Activated naive CD4-positive, alpha-beta T cell treated with anti-CD3 and anti-CD28 coated beads for 36 hours (primary cell): ENCODE measurements at regions not wholly inside any gene's neighbourhood (a gene's known extent, or its start where the extent isn't known, plus 50 kb on each side); places are given as distances from the start of the nearest gene placed in this dataset.

Source experiments
- CTCF ChIA-PET: fragments of 350-600 bp; sonication (Branson Sonifier 250); formaldehyde crosslinking; loops from one replicate; lab custom pipeline; 2021; ENCODE audit warnings: antibody characterized with exemption; lab: Charles Lee
- DNase-seq: peaks from one replicate; pipeline ENCODE4 v3.0.0-alpha.2; 2020
- H3K27ac Mint-ChIP-seq: one replicate; pipeline ENCODE4 v1.8.0; 2021; ENCODE audit warnings: mild to moderate bottlenecking, mixed read lengths
- H3K27me3 Mint-ChIP-seq: one replicate; pipeline ENCODE4 v1.8.0; 2021; ENCODE audit warnings: low read depth, mixed read lengths
- H3K36me3 Mint-ChIP-seq: one replicate; pipeline ENCODE4 v1.8.0; 2021; ENCODE audit warnings: low read depth, mixed read lengths
- H3K4me1 Mint-ChIP-seq: one replicate; pipeline ENCODE4 v1.8.0; 2021; ENCODE audit warnings: low read depth, mixed read lengths
- H3K4me3 Mint-ChIP-seq: one replicate; pipeline ENCODE4 v1.8.0; 2021; ENCODE audit warnings: mild to moderate bottlenecking, moderate library complexity, mixed read lengths
- H3K9me3 Mint-ChIP-seq: one replicate; pipeline ENCODE4 v1.8.0; 2021; ENCODE audit warnings: mixed read lengths
- intact Hi-C: fragments of 100-400 bp; cut with micrococcal nuclease; formaldehyde crosslinking; loops from one replicate; pipeline ENCODE4 v1.15.1; 2023

GRCh38 chr11:131231317-131231940, 139.0 kb upstream of the NTM start:
- no peak overlapping the region for H3K4me3 Mint-ChIP-seq
- no peak overlapping the region for H3K27ac Mint-ChIP-seq
- no peaks in the 10 kb centered on the region for H3K4me1 Mint-ChIP-seq
- no peaks in the 10 kb centered on the region for H3K36me3 Mint-ChIP-seq
- peaks cover 7% of the 10 kb centered on the region for H3K27me3 Mint-ChIP-seq
- H3K9me3 Mint-ChIP-seq = no peaks in the 10 kb centered on the region
- CTCF ChIA-PET = no interaction called here
- no peak for DNase-seq
- intact Hi-C loops = no loop called here

GRCh38 chr11:131232261-131232660, 138.2 kb upstream of the NTM start:
- H3K27me3 Mint-ChIP-seq = peaks cover 7% of the 10 kb centered on the region
- no peaks in the 10 kb centered on the region for H3K36me3 Mint-ChIP-seq
- H3K27ac Mint-ChIP-seq = no peak overlapping the region
- no peak overlapping the region for H3K4me3 Mint-ChIP-seq
- no peaks in the 10 kb centered on the region for H3K9me3 Mint-ChIP-seq
- intact Hi-C loops = no loop called here
- no peak for DNase-seq
- CTCF ChIA-PET = no interaction called here
- no peaks in the 10 kb centered on the region for H3K4me1 Mint-ChIP-seq

GRCh38 chr11:131234221-131234620, 136.2 kb upstream of the NTM start:
- no peaks in the 10 kb centered on the region for H3K36me3 Mint-ChIP-seq
- no peaks in the 10 kb centered on the region for H3K9me3 Mint-ChIP-seq
- no peak overlapping the region for H3K4me3 Mint-ChIP-seq
- CTCF ChIA-PET = no interaction called here
- peaks cover 6% of the 10 kb centered on the region for H3K27me3 Mint-ChIP-seq
- H3K27ac Mint-ChIP-seq = no peak overlapping the region
- no peaks in the 10 kb centered on the region for H3K4me1 Mint-ChIP-seq
- intact Hi-C loops = no loop called here
- no peak for DNase-seq

GRCh38 chr11:131235328-131236298, 134.8 kb upstream of the NTM start:
- Mint-ChIP-seq H3K27me3 (peaks cover 3% of the 10 kb centered on the region), H3K27ac (no peak overlapping the region), H3K9me3 (no peaks in the 10 kb centered on the region), H3K36me3 (no peaks in the 10 kb centered on the region), H3K4me3 (no peak overlapping the region), H3K4me1 (no peaks in the 10 kb centered on the region)
- intact Hi-C loops = no loop called here
- no peak for DNase-seq
- CTCF ChIA-PET = no interaction called here

- Mint-ChIP-seq H3K27me3 (peaks cover 9% of the 10 kb centered on the region), H3K36me3 (no peaks in the 10 kb centered on the region), H3K4me3 (no peak overlapping the region), H3K4me1 (no peaks in the 10 kb centered on the region), H3K27ac (no peak overlapping the region), H3K9me3 (no peaks in the 10 kb centered on the region)
- intact Hi-C loops = no loop called here
- CTCF ChIA-PET = no interaction called here
- DNase-seq = no peak
Measured at GRCh38 chr11:131240421-131240820, 130.0 kb upstream of the NTM start.

GRCh38 chr11:131242476-131243000, 127.9 kb upstream of the NTM start:
- no peaks in the 10 kb centered on the region for H3K4me1 Mint-ChIP-seq
- intact Hi-C loops = no loop called here
- CTCF ChIA-PET = no interaction called here

GRCh38 chr11:131246156-131246555, 124.3 kb upstream of the NTM start:
- Mint-ChIP-seq H3K4me1 (no peaks in the 10 kb centered on the region), H3K36me3 (no peaks in the 10 kb centered on the region), H3K9me3 (no peaks in the 10 kb centered on the region), H3K27ac (no peak overlapping the region), H3K4me3 (no peak overlapping the region), H3K27me3 (peaks cover 33% of the 10 kb centered on the region)
- intact Hi-C loops = loop anchor here (5.0 kb wide), 1 partner anchor 426 kb away; no protein-coding TSS in a partner anchor
- CTCF ChIA-PET = no interaction called here
- no peak for DNase-seq

More at GRCh38 chr11:131242476-131243000, 127.9 kb upstream of the NTM start:
- Mint-ChIP-seq H3K4me3 (no peak overlapping the region), H3K9me3 (no peaks in the 10 kb centered on the region), H3K27me3 (peaks cover 22% of the 10 kb centered on the region), H3K27ac (no peak overlapping the region), H3K36me3 (no peaks in the 10 kb centered on the region)
- DNase-seq = no peak

- Mint-ChIP-seq H3K4me3 (no peak overlapping the region), H3K9me3 (no peaks in the 10 kb centered on the region), H3K27ac (no peak overlapping the region), H3K27me3 (peaks cover 33% of the 10 kb centered on the region), H3K36me3 (no peaks in the 10 kb centered on the region), H3K4me1 (no peaks in the 10 kb centered on the region)
- peak; percentile 22 for DNase-seq
- CTCF ChIA-PET = no interaction called here
- intact Hi-C loops = loop anchor here (5.0 kb wide), 1 partner anchor 426 kb away; no protein-coding TSS in a partner anchor
Measured at GRCh38 chr11:131246663-131247062, 123.8 kb upstream of the NTM start.

- intact Hi-C loops = loop anchor here (5.0 kb wide), 1 partner anchor 424 kb away; no protein-coding TSS in a partner anchor
- no peak overlapping the region for H3K4me3 Mint-ChIP-seq
- H3K4me1 Mint-ChIP-seq = no peaks in the 10 kb centered on the region
- no peaks in the 10 kb centered on the region for H3K36me3 Mint-ChIP-seq
- DNase-seq = no peak
- H3K9me3 Mint-ChIP-seq = no peaks in the 10 kb centered on the region
- H3K27ac Mint-ChIP-seq = no peak overlapping the region
- H3K27me3 Mint-ChIP-seq = peaks cover 37% of the 10 kb centered on the region
- CTCF ChIA-PET = no interaction called here
Measured at GRCh38 chr11:131248588-131248987, 121.8 kb upstream of the NTM start.

- Mint-ChIP-seq H3K9me3 (no peaks in the 10 kb centered on the region), H3K4me3 (no peak overlapping the region), H3K27ac (no peak overlapping the region), H3K36me3 (no peaks in the 10 kb centered on the region), H3K4me1 (no peaks in the 10 kb centered on the region), H3K27me3 (peaks cover 27% of the 10 kb centered on the region)
- CTCF ChIA-PET = no interaction called here
- DNase-seq = no peak
- intact Hi-C loops = no loop called here
Measured at GRCh38 chr11:131253142-131253655, 117.2 kb upstream of the NTM start.

GRCh38 chr11:131253656-131254151, 116.7 kb upstream of the NTM start:
- Mint-ChIP-seq H3K27me3 (peaks cover 26% of the 10 kb centered on the region), H3K27ac (no peak overlapping the region), H3K9me3 (no peaks in the 10 kb centered on the region), H3K4me1 (no peaks in the 10 kb centered on the region), H3K4me3 (no peak overlapping the region), H3K36me3 (no peaks in the 10 kb centered on the region)
- intact Hi-C loops = no loop called here
- CTCF ChIA-PET = no interaction called here
- DNase-seq = no peak

- DNase-seq = no peak
- Mint-ChIP-seq H3K27ac (no peak overlapping the region), H3K9me3 (no peaks in the 10 kb centered on the region), H3K36me3 (no peaks in the 10 kb centered on the region), H3K27me3 (peaks cover 22% of the 10 kb centered on the region), H3K4me3 (no peak overlapping the region), H3K4me1 (no peaks in the 10 kb centered on the region)
- CTCF ChIA-PET = interaction anchor here (0.6 kb wide), 1 partner anchor 165 kb away, joined by 3 read pairs; no protein-coding TSS in a partner anchor
- intact Hi-C loops = no loop called here
Measured at GRCh38 chr11:131254254-131254653, 116.2 kb upstream of the NTM start.
